Motor neuron (in vitro differentiated cells): ENCODE measurements at regions not wholly inside any gene's neighbourhood (a gene's known extent, or its start where the extent isn't known, plus 50 kb on each side); places are given as distances from the start of the nearest gene placed in this dataset.

ENCODE experiments used
- ATAC-seq, 8 experiments: fragments of 200-7000 bp; cut with Tn5 transposase; replicated peaks in 6 of 8; 2 replicates each; pipeline ENCODE4 v1.8.0; 2021; ENCODE audit warnings: mild to moderate bottlenecking in 8 of 8, moderate library complexity in 8 of 8
- H3K27ac ChIP-seq, 2 donors: fragments of 250-450 bp; sonication (Bioruptor Pico); 2 replicates each; pipeline ENCODE4 v1.9.0; 2021; ENCODE audit warnings: antibody characterized with exemption in 2 of 2, mild to moderate bottlenecking in 2 of 2, moderate library complexity in 1 of 2
- H3K4me1 ChIP-seq, 2 donors: fragments of 250-450 bp; sonication (Bioruptor Pico); replicated peaks in 1 of 2; 2 replicates each; pipeline ENCODE4 v1.6.1; 2021; ENCODE audit warnings: antibody characterized with exemption in 2 of 2, mild to moderate bottlenecking in 2 of 2, moderate library complexity in 1 of 2
- H3K4me3 ChIP-seq, 5 donors: fragments of 250-450 bp; sonication (Bioruptor Pico); 2 replicates each; pipeline ENCODE4 v1.9.0; 2021; ENCODE audit warnings: antibody characterized with exemption in 5 of 5, mild to moderate bottlenecking in 5 of 5, moderate library complexity in 4 of 5
- WGBS, 10 experiments: fragments of 450-650 bp; shearing (Covaris generic); methylation state at CpG; one replicate each; pipeline ENCODE4 v1.0.0; 2022; 5-methylcytosine and 5-hydroxymethylcytosine counted together
- in situ Hi-C, 9 experiments: fragments of 400-800 bp; cut with MboI; loops; one replicate each; pipeline ENCODE4 v1.15.0; 2021; ENCODE audit warnings: low sequenced_read_pairs in 9 of 9, low pct_unique_long_range_greater_than_20kb in 2 of 9; ENCODE audit not compliant: unreplicated experiment in 9 of 9

GRCh38 chr5:67467110-67467509 lies 270.5 kb upstream of the CD180 start:
- in situ Hi-C loops, result no loop called here
- H3K4me1 ChIP-seq, result no peaks in the 10 kb centered on the region
- WGBS, 10 experiments, result 67 to 100% (median 80%) methylated on average over 1 of the region's 1 CpG; no CpG with 5 or more reads in 2 of the 10 experiments
- no peak for ATAC-seq
- H3K27ac ChIP-seq, result no peak overlapping the region
- no peak overlapping the region for H3K4me3 ChIP-seq

GRCh38 chr5:67465537-67466207 lies 269.1 kb upstream of the CD180 start:
- ATAC-seq, result peak in 3 of 8 experiments; percentile 24 to 64 (median 31)
- H3K4me1 ChIP-seq, result no peaks in the 10 kb centered on the region

DNA sequence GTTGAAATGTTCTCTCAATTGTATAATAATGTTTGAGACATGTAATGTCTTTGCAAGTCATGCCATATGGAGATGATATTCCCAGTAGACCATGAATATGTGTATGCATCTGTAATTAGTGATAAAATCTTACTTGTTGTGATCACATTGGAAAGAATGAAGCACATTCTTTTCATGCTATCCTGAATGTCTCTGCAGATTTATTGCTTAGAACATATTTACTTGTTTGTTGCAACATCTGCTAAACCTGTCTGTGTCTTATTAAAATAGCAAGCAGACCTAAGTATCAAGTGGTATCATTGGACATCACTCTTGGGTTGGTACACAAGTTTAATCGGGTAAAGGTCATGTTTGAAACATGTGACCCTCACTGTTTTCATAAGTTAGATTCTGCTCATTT lies 265.5 kb upstream of the CD180 start:
- peak in 3 of 8 experiments; percentile 85 to 98 (median 95) for ATAC-seq
- no peak overlapping the region for H3K4me3 ChIP-seq
- H3K4me1 ChIP-seq, result no peaks in the 10 kb centered on the region
- in situ Hi-C loops, result no loop called here
- H3K27ac ChIP-seq, result no peak overlapping the region
- 0 to 100% (median 57%) methylated on average over 1 of the region's 1 CpG; no CpG with 5 or more reads in 6 of the 10 experiments for WGBS, 10 experiments

More at GRCh38 chr5:67465537-67466207, 269.1 kb upstream of the CD180 start:
- H3K4me3 ChIP-seq, result no peak overlapping the region
- no peak overlapping the region for H3K27ac ChIP-seq
- in situ Hi-C loops, result no loop called here

DNA sequence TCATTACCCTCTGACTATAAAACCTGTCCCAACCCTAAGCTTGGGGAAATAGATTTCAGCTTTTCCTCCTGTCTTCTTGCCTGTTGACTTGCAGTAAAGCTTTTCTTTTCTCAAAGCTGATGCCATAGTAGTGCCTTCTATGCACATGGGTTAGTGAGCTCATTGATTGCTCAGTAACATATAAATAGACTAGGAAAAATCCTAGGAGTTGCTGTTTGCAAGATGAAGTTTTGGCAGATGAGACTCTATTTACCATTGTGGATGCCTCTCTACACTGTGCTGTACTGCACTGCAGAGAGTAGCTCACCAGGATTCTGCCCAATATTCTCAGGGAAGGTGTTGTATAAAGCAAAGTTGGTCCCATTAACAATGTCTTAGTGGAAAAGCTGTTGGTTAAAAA lies 262.7 kb upstream of the CD180 start:
- Histone ChIP-seq H3K4me3 (no peak overlapping the region), H3K4me1 (no peaks in the 10 kb centered on the region), H3K27ac (no peak overlapping the region)
- ATAC-seq, result peak in 1 of 8 experiments; percentile 74
- in situ Hi-C loops, result no loop called here

- no peak for ATAC-seq
- no peak overlapping the region for H3K27ac ChIP-seq
- WGBS, 10 experiments, result 60 to 100% (median 100%) methylated on average over 1 of the region's 1 CpG; no CpG with 5 or more reads in 3 of the 10 experiments
- H3K4me3 ChIP-seq, result no peak overlapping the region
- H3K4me1 ChIP-seq, result no peaks in the 10 kb centered on the region
- in situ Hi-C loops, result no loop called here
These were observed 259.4 kb upstream of the CD180 start for GRCh38 chr5:67455970-67456369.

GRCh38 chr5:67454957-67455561 lies 258.5 kb upstream of the CD180 start:
- Histone ChIP-seq H3K4me3 (no peak overlapping the region), H3K4me1 (no peaks in the 10 kb centered on the region), H3K27ac (no peak overlapping the region)
- no peak for ATAC-seq
- in situ Hi-C loops, result no loop called here
- WGBS, 10 experiments, result 80 to 100% (median 87%) methylated on average over 1 of the region's 1 CpG; no CpG with 5 or more reads in 4 of the 10 experiments

GRCh38 chr5:67453111-67453905 lies 256.7 kb upstream of the CD180 start:
- WGBS, 10 experiments, result 59 to 100% (median 88%) methylated on average over 1 to 4 of the region's 4 CpGs
- in situ Hi-C loops, result no loop called here
- ATAC-seq, result no peak
- H3K27ac ChIP-seq, result no peak overlapping the region
- no peaks in the 10 kb centered on the region for H3K4me1 ChIP-seq
- no peak overlapping the region for H3K4me3 ChIP-seq

- ATAC-seq, result no peak
- in situ Hi-C loops, result no loop called here
- 47 to 92% (median 75%) methylated on average over 2 to 3 of the region's 3 CpGs; no CpG with 5 or more reads in 1 of the 10 experiments for WGBS, 10 experiments
- Histone ChIP-seq H3K4me1 (no peaks in the 10 kb centered on the region), H3K27ac (no peak overlapping the region), H3K4me3 (no peak overlapping the region)
These were observed 255.2 kb upstream of the CD180 start for GRCh38 chr5:67451640-67452279.

GRCh38 chr5:67447732-67448131 lies 251.1 kb upstream of the CD180 start:
- H3K27ac ChIP-seq, result no peak overlapping the region
- no peak for ATAC-seq
- no peaks in the 10 kb centered on the region for H3K4me1 ChIP-seq
- no peak overlapping the region for H3K4me3 ChIP-seq
- in situ Hi-C loops, result no loop called here

DNA sequence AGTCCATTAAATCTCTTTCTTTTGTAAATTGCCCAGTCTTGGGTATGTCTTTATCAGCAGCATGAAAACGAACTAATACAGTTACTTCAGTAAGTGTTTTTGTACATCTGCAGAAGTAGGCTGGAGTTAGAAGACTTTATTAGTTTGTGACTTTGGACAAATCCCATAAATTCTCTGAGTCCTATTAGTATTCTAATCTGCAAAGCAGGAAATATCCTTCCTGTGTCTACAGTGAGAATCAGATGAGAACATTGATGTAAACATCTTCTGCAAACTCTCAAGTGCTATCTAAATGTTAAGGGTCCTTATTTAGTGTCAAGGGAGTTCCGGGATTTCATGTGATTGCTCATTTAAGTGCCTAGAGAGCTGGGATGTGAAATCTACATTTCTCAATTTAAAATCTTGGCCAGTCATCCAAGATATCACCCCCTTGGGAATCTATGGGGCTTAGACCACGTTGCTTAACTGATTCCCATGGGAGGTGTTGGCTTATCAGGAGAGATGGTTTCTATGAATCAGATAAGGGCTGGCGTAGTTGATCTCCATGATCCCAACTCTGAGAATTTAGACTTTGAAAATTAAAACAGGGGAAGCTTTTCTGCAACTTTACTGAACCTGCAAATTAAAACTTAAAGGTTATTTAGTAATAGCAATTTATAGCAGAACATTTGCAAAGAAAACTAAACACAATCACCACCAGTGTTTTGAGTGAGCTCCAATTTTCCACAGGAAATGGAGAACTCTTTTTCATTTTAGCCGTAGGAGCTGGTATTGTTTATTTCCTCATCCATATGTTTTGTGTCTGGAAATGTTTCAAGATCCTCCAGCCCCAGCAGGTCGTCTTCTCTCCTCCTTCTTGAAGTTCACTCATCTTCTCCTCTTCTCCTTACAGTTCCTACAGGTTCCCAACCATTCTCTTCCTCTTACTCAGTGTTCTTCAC lies 241.6 kb upstream of the CD180 start:
- H3K4me3 ChIP-seq, result no peak overlapping the region
- H3K27ac ChIP-seq, result no peak overlapping the region
- H3K4me1 ChIP-seq, result no peaks in the 10 kb centered on the region
- in situ Hi-C loops, result no loop called here
- 37 to 92% (median 68%) methylated on average over 1 to 6 of the region's 6 CpGs for WGBS, 10 experiments
- ATAC-seq, result no peak

DNA sequence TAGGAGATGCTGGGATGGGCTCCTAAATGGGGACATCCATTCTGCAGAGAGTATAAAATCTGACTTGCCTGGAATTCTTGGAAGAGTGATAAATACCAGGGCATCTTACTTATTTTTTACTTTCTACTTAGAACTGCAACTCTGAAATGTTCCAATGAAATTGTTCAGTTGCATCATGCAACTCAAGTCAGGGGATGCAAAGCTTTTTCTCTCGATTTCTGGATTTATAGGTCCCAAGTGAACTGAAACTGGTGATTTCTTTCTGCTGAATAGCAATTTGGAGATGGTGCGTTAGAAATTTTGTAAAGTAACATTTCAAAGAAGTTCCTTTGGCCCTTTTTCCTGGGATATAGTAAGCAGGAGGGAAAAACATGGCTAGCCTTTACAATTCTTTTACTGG lies 238.4 kb upstream of the CD180 start:
- WGBS, 10 experiments, result 15 to 100% (median 79%) methylated on average over 1 to 2 of the region's 2 CpGs
- ATAC-seq, result no peak
- in situ Hi-C loops, result no loop called here

DNA sequence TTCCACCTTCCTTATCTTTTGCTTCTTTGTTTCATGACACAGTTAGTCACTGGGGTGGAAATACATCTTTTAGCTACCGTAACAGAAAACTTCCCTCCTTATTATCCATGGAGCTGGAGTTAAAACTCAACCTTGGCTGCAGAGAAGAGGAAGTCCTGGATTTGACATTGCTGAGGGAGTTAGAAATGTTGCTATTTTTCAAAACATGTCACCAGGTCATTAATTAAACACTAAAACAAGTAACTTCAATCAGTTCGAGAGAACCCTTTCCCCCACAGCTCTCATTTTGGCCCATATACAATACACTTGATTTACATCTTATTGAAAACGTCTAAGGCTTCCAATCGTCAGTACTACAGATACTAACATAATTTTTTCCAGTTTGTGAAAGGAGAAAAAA lies 237.9 kb upstream of the CD180 start:
- no peaks in the 10 kb centered on the region for H3K4me1 ChIP-seq
- WGBS, 10 experiments, result 10 to 88% (median 63%) methylated on average over 2 to 4 of the region's 4 CpGs; no CpG with 5 or more reads in 1 of the 10 experiments
- no peak for ATAC-seq
- H3K27ac ChIP-seq, result no peak overlapping the region
- in situ Hi-C loops, result no loop called here
- no peak overlapping the region for H3K4me3 ChIP-seq

More for the DNA sequence above, 238.4 kb upstream of the CD180 start:
- H3K27ac ChIP-seq, result no peak overlapping the region
- no peak overlapping the region for H3K4me3 ChIP-seq
- no peaks in the 10 kb centered on the region for H3K4me1 ChIP-seq
